ENCODE measurements at regions not wholly inside any gene's neighbourhood (a gene's known extent, or its start where the extent isn't known, plus 50 kb on each side); places are given as distances from the start of the nearest gene placed in this dataset.

GRCh38 chr5:125894383-125894782 lies 528.8 kb upstream of the GRAMD2B start:
- WGBS, 2 experiments (ENCODE audit: insufficient coverage in 1 of 2, insufficient read length in 1 of 2) = 84 to 89% methylated on average over 1 of the region's 1 CpG
- H3K27ac ChIP-seq (ENCODE audit: low read depth, low read length) = no peak overlapping the region
- no peaks in the 10 kb centered on the region for H3K4me1 ChIP-seq (ENCODE audit: control insufficient read depth, insufficient read depth, low read length)
- no peak for DNase-seq
- no peaks in the 10 kb centered on the region for H3K9me3 ChIP-seq (ENCODE audit: control insufficient read depth, low read length)
- Mint-ChIP-seq H3K27me3 (ENCODE audit: insufficient read depth) (no peaks in the 10 kb centered on the region), H3K36me3 (ENCODE audit: low read depth) (no peaks in the 10 kb centered on the region), H3K9me3 (no peaks in the 10 kb centered on the region), H3K4me3 (no peak overlapping the region), H3K27ac (no peak overlapping the region), H3K4me1 (no peaks in the 10 kb centered on the region)
- no peak overlapping the region for H3K4me3 ChIP-seq (ENCODE audit: low read length)
- H3K36me3 ChIP-seq (ENCODE audit: control insufficient read depth, insufficient read depth, low read length) = no peaks in the 10 kb centered on the region
- H3K27me3 ChIP-seq (ENCODE audit: control insufficient read depth, insufficient read depth, low read length, poor library complexity, severe bottlenecking) = no peaks in the 10 kb centered on the region
- H3K9ac ChIP-seq (ENCODE audit: extremely low read depth, low read length, poor library complexity, severe bottlenecking) = no peak overlapping the region
- TF ChIP-seq CTCF (conservative IDR thresholded peaks at IDR 0.05) = no peak

GRCh38 chr5:125896368-125896767 lies 526.8 kb upstream of the GRAMD2B start:
- H3K27ac ChIP-seq (ENCODE audit: low read depth, low read length) = no peak overlapping the region
- no peak overlapping the region for H3K4me3 ChIP-seq (ENCODE audit: low read length)
- no peaks in the 10 kb centered on the region for H3K36me3 ChIP-seq (ENCODE audit: control insufficient read depth, insufficient read depth, low read length)
- H3K4me1 ChIP-seq (ENCODE audit: control insufficient read depth, insufficient read depth, low read length) = no peaks in the 10 kb centered on the region
- no peak overlapping the region for H3K27ac Mint-ChIP-seq
- 31% methylated on average over 3 of the region's 3 CpGs; no CpG with 5 or more reads in 1 of the 2 experiments for WGBS, 2 experiments (ENCODE audit: insufficient coverage in 1 of 2, insufficient read length in 1 of 2)
- H3K9ac ChIP-seq (ENCODE audit: extremely low read depth, low read length, poor library complexity, severe bottlenecking) = no peak overlapping the region
- H3K4me3 Mint-ChIP-seq = no peak overlapping the region
- H3K9me3 ChIP-seq (ENCODE audit: control insufficient read depth, low read length) = no peaks in the 10 kb centered on the region
- no peaks in the 10 kb centered on the region for H3K4me1 Mint-ChIP-seq
- H3K27me3 ChIP-seq (ENCODE audit: control insufficient read depth, insufficient read depth, low read length, poor library complexity, severe bottlenecking) = no peaks in the 10 kb centered on the region
- no peaks in the 10 kb centered on the region for H3K9me3 Mint-ChIP-seq
- no peaks in the 10 kb centered on the region for H3K27me3 Mint-ChIP-seq (ENCODE audit: insufficient read depth)
- no peak for TF ChIP-seq CTCF (conservative IDR thresholded peaks at IDR 0.05)
- no peaks in the 10 kb centered on the region for H3K36me3 Mint-ChIP-seq (ENCODE audit: low read depth)
- DNase-seq = no peak

GRCh38 chr5:125897089-125897488 lies 526.1 kb upstream of the GRAMD2B start:
- no peak overlapping the region for H3K9ac ChIP-seq (ENCODE audit: extremely low read depth, low read length, poor library complexity, severe bottlenecking)
- no peak for TF ChIP-seq CTCF (conservative IDR thresholded peaks at IDR 0.05)

More at GRCh38 chr5:125897089-125897488, 526.1 kb upstream of the GRAMD2B start:
- Mint-ChIP-seq H3K4me3 (no peak overlapping the region), H3K27me3 (ENCODE audit: insufficient read depth) (no peaks in the 10 kb centered on the region), H3K36me3 (ENCODE audit: low read depth) (no peaks in the 10 kb centered on the region), H3K9me3 (no peaks in the 10 kb centered on the region), H3K27ac (no peak overlapping the region), H3K4me1 (no peaks in the 10 kb centered on the region)
- DNase-seq = no peak
- Histone ChIP-seq H3K27me3 (ENCODE audit: control insufficient read depth, insufficient read depth, low read length, poor library complexity, severe bottlenecking) (no peaks in the 10 kb centered on the region), H3K4me3 (ENCODE audit: low read length) (no peak overlapping the region), H3K4me1 (ENCODE audit: control insufficient read depth, insufficient read depth, low read length) (no peaks in the 10 kb centered on the region), H3K27ac (ENCODE audit: low read depth, low read length) (no peak overlapping the region), H3K36me3 (ENCODE audit: control insufficient read depth, insufficient read depth, low read length) (no peaks in the 10 kb centered on the region), H3K9me3 (ENCODE audit: control insufficient read depth, low read length) (no peaks in the 10 kb centered on the region)
